T-helper 9 cell (primary cell): ENCODE measurements at regions not wholly inside any gene's neighbourhood (a gene's known extent, or its start where the extent isn't known, plus 50 kb on each side); places are given as distances from the start of the nearest gene placed in this dataset.
"Not testable (repeated sequence)": the region's sequence is repeated elsewhere in the genome, so short reads cannot be mapped to it uniquely, and the experiment has no call there.

Experiments used
- DNase-seq: peaks from one replicate; pipeline ENCODE4 v3.0.0-alpha.2; 2020

- DNase-seq, result no peak
Observed at GRCh38 chr12:61530456-61530855, 729.7 kb upstream of the USP15 start.

GRCh38 chr12:61531195-61531594, 729.0 kb upstream of the USP15 start:
- DNase-seq, result no peak

- DNase-seq, result no peak
Observed at GRCh38 chr12:61536117-61536516, 724.1 kb upstream of the USP15 start.

- no peak for DNase-seq
Observed at GRCh38 chr12:61536525-61536924, 723.7 kb upstream of the USP15 start.

GRCh38 chr12:61538951-61539350, 721.3 kb upstream of the USP15 start:
- no peak for DNase-seq

- no peak for DNase-seq
Observed at GRCh38 chr12:61542551-61542950, 717.7 kb upstream of the USP15 start.

GRCh38 chr12:61546296-61546695, 713.9 kb upstream of the USP15 start:
- no peak for DNase-seq

GRCh38 chr12:61553091-61553490, 707.1 kb upstream of the USP15 start:
- no peak for DNase-seq

- DNase-seq, result no peak
Observed at GRCh38 chr12:61554268-61555008, 705.8 kb upstream of the USP15 start.

GRCh38 chr12:61563665-61564450, 696.3 kb upstream of the USP15 start:
- no peak for DNase-seq

- DNase-seq, result no peak
Observed at GRCh38 chr12:61564466-61564865, 695.7 kb upstream of the USP15 start.

- DNase-seq, result no peak
Observed at GRCh38 chr12:61566183-61566582, 694.0 kb upstream of the USP15 start.

GRCh38 chr12:61574339-61574738, 685.9 kb upstream of the USP15 start:
- DNase-seq, result no peak

GRCh38 chr12:61584943-61585342, 675.3 kb upstream of the USP15 start:
- DNase-seq, result no peak

- DNase-seq, result not testable (repeated sequence)
Observed at GRCh38 chr12:61590864-61591263, 669.3 kb upstream of the USP15 start.

- DNase-seq, result no peak
Observed at GRCh38 chr12:61610143-61610542, 650.1 kb upstream of the USP15 start.

- no peak for DNase-seq
Observed at GRCh38 chr12:61629702-61630101, 630.5 kb upstream of the USP15 start.

GRCh38 chr12:61646639-61647038, 613.6 kb upstream of the USP15 start:
- DNase-seq, result no peak

- no peak for DNase-seq
Observed at GRCh38 chr12:61647566-61647965, 612.6 kb upstream of the USP15 start.

- no peak for DNase-seq
Observed at GRCh38 chr12:61652265-61652664, 607.9 kb upstream of the USP15 start.

- DNase-seq, result no peak
Observed at GRCh38 chr12:61654698-61655097, 605.5 kb upstream of the USP15 start.

GRCh38 chr12:61655241-61655640, 605.0 kb upstream of the USP15 start:
- no peak for DNase-seq

GRCh38 chr12:61667676-61668075, 592.5 kb upstream of the USP15 start:
- DNase-seq, result no peak

- no peak for DNase-seq
Observed at GRCh38 chr12:61676520-61676919, 583.7 kb upstream of the USP15 start.
